Coronary artery (tissue), 2 donors: ENCODE measurements at regions not wholly inside any gene's neighbourhood (a gene's known extent, or its start where the extent isn't known, plus 50 kb on each side); places are given as distances from the start of the nearest gene placed in this dataset.

Experiments used
- DNase-seq: peaks from one replicate; pipeline ENCODE4 v3.0.0-alpha.2; 2017; ENCODE audit warnings: low spot score
- H3K27ac ChIP-seq, 2 donors: fragments of 200-600 bp; sonication (generic); one replicate each; pipeline ENCODE4 v1.5.1; 2016 to 2019
- H3K4me3 ChIP-seq: fragments of 200-600 bp; sonication (generic); 2 replicates; pipeline ENCODE4 v1.5.1; 2016; ENCODE audit warnings: mild to moderate bottlenecking, moderate library complexity
- TF ChIP-seq, protein P1 (sequence below): fragments of 200-600 bp; sonication (generic); IDR thresholded peaks from one replicate; pipeline ENCODE4 v1.5.1; 2019; ENCODE audit warnings: antibody characterized with exemption

DNA sequence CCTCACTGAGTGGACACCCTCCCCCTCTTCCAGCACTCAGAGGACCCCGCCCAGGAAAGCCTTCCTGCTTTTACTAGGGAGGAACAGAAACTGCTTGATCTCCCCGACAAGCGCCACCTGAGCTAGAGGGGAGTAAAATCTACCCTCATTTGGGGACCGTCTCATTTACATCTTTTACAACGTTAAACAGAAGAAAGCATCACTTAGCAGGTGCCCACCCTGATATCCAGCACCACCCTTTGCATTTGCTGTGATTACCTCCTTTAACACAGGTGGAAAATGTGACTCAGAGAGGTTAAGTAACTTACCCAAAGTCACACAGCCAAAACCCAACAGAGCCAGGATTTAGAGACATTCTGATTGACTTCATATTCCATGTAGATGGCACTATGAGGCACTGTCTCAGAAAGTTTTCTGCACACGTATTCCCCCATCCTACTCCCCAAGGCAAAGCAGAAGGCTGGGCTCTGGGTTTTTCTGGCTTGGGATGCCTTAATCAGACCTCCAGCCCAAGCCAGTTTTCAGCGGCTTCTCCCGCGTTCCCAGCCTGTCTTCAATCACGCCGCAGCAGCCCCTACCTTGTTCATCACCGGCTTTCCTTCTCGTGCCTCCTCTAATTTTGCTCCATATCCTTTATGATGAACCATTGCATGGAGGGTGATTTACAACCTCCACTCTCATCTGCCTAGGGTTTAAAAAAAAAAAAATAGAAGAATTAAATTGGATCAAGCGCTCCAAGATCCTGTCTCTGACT, 314.6 kb upstream of the PROK2 start:
- Histone ChIP-seq H3K4me3 (no peak overlapping the region), H3K27ac (no peak overlapping the region)
- DNase-seq, result no peak
- TF ChIP-seq, protein P1, sequence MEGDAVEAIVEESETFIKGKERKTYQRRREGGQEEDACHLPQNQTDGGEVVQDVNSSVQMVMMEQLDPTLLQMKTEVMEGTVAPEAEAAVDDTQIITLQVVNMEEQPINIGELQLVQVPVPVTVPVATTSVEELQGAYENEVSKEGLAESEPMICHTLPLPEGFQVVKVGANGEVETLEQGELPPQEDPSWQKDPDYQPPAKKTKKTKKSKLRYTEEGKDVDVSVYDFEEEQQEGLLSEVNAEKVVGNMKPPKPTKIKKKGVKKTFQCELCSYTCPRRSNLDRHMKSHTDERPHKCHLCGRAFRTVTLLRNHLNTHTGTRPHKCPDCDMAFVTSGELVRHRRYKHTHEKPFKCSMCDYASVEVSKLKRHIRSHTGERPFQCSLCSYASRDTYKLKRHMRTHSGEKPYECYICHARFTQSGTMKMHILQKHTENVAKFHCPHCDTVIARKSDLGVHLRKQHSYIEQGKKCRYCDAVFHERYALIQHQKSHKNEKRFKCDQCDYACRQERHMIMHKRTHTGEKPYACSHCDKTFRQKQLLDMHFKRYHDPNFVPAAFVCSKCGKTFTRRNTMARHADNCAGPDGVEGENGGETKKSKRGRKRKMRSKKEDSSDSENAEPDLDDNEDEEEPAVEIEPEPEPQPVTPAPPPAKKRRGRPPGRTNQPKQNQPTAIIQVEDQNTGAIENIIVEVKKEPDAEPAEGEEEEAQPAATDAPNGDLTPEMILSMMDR, result no peak

DNA sequence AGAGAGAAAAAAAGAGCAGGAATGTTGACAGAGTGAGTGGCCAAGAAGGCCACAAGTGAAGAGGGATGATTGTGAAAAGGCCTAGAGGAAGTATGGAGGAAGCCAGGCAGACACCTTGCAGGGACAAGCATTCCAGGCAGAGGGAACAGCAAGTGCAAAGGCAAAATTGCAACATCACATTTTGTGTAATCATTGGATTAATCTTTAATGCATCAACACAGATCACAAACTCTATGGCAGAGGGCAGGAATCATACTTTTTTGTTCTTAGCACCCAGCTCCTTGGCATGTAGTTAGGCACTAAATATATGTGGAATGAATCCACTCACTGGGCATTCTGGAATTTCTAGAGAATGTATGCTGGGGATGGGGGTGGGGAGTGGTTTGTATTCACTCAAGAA, 312.1 kb upstream of the PROK2 start:
- H3K27ac ChIP-seq, result no peak overlapping the region
- DNase-seq, result no peak
- no peak overlapping the region for H3K4me3 ChIP-seq
- TF ChIP-seq, protein P1, result no peak

DNA sequence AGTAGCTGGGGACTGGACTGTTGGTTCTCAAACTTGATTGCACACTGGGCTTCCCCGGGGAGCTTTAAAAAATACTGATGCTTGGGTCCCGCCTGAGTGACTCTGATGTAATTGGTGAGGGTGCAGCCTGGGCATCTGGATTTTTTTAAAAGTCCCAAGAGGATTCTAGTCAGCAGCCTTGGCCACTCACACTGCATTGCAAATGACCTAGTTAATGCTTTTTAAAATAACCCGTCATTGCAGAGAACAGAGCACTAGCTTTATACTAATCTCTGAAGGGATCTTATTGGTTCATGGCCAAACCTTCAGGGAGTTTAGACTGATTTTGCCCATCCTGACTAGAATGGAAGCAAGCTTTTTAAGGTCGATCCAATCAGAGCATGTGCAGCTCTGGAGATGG, 310.6 kb upstream of the PROK2 start:
- TF ChIP-seq, protein P1, result no peak
- no peak overlapping the region for H3K27ac ChIP-seq
- no peak for DNase-seq
- H3K4me3 ChIP-seq, result no peak overlapping the region

DNA sequence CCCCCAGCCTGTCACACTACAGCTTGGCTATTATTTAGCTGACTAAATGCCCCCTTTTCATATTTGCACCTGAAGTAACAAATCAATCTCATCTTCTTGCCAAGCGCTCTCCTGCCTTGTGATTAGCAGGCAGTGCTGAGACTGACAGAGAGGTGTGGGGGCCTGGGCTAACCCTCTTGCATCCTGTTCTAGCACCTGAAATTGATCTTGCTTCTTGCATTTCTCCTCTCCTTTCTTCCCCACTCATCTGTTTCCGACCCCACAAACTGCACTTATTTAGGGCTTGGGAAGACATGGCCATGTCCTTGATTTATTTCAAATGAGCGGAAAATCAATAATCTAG, 309.0 kb upstream of the PROK2 start:
- no peak for DNase-seq
- Histone ChIP-seq H3K4me3 (no peak overlapping the region), H3K27ac (no peak overlapping the region)
- TF ChIP-seq, protein P1, result no peak

DNA sequence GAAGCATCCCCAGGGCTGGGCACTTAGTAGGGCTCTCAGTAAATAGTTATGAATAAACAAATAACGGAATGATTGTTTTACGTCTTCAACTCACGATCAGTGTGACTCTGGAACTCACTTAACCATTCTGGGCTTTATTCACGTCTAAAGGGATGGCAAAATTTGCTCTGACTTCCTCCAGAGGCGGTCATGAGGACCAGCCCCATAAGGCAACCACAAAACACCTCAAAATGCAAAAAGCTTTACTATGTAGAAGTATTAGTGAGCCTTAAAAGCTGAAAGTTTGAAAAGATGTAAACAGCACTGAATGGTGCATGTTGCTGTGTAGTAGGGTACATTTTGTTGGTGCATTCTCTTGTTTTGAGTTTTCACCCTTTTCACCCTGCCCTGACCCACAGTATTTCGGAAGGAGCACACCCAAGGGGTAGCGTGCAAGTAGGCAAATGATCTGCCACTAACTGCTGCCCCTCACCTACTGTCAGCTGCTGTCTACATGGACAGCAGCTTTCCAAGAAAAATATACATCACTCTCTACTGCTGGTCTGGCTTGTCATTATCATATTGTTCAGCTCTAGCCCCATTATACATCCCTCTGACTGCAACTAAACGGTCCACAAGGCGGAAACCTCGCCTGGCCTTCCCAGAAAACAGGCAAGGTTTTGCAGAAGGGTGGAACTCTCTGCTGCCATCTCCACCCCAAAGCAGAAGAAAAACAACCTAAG, 308.5 kb upstream of the PROK2 start:
- TF ChIP-seq, protein P1, result no peak
- DNase-seq, result no peak
- H3K4me3 ChIP-seq, result no peak overlapping the region
- no peak overlapping the region for H3K27ac ChIP-seq

DNA sequence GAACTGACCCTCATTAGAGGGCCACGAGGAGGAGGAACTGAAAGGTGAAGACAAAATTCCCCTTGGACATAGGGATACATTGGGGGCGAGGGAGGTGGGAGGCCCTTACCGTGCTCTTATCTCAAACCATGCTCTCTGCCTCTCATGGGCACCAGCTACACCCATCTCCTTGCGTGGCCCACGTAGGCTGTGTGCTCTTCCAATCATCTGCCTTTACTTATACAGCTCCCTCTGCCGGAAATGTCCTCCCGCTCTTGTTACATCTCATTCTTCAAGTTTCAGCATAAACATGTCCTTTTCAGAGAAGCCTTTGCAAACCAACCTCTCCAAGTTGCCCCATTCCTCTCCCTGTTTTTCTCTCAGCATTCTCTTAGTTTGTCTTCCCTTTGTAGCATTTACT, 307.8 kb upstream of the PROK2 start:
- H3K4me3 ChIP-seq, result no peak overlapping the region
- no peak overlapping the region for H3K27ac ChIP-seq
- TF ChIP-seq, protein P1, result no peak
- DNase-seq, result no peak

DNA sequence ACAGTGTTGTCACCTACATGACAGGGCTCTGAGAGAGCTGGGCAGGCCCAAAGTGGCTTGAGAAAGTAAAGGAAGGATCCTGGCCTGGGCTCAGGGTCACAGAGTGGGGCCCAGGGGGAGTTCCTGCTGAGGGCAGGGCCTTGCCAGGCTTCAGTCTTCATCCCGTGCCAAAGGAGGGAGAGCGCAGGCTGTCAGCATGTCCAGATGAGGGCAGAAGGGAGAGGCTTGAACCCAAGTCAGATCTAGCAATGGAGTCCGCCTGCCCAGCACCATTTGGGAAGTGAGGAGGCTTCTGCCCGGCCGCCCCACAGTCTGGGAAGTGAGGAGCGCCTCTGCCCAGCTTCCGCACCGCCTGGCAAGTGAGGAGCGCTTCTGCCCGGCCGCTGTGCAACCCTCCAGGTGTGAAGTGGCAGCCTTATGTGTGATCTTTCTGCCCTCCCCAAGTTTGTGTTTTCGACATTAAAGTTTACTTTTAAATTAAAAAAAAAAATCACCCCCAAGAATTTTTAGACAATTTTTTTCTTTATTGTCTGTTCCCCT, 303.6 kb upstream of the PROK2 start:
- TF ChIP-seq, protein P1, result no peak
- H3K4me3 ChIP-seq, result no peak overlapping the region

More for the DNA sequence above, 303.6 kb upstream of the PROK2 start:
- no peak for DNase-seq
- H3K27ac ChIP-seq, result no peak overlapping the region
